ENCODE measurements at regions not wholly inside any gene's neighbourhood (a gene's known extent, or its start where the extent isn't known, plus 50 kb on each side); places are given as distances from the start of the nearest gene placed in this dataset.

- Histone ChIP-seq H3K36me3 (no peaks in the 10 kb centered on the region), H3K4me3 (no peak overlapping the region), H3K27me3 (no peaks in the 10 kb centered on the region), H3K4me1 (no peaks in the 10 kb centered on the region), H3K27ac (no peak overlapping the region), H3K9me3 (no peaks in the 10 kb centered on the region)
- 64 to 81% methylated on average over 3 of the region's 3 CpGs for WGBS, 2 donors
- TF ChIP-seq CTCF (IDR thresholded peaks at IDR 0.05) (no peak), POLR2A (IDR thresholded peaks at IDR 0.05) (no peak)
- DNase-seq: no peak
- intact Hi-C loops (cut with DNase I): no loop called here
These were observed 134.4 kb upstream of the SOX5 start for GRCh38 chr12:24083838-24084237.

GRCh38 chr12:24081606-24082005 lies 132.1 kb upstream of the SOX5 start:
- DNase-seq: no peak
- no peak overlapping the region for H3K4me3 ChIP-seq
- H3K9me3 ChIP-seq: no peaks in the 10 kb centered on the region
- intact Hi-C loops (cut with DNase I): no loop called here
- H3K27ac ChIP-seq: no peak overlapping the region
- no peaks in the 10 kb centered on the region for H3K27me3 ChIP-seq
- H3K36me3 ChIP-seq: no peaks in the 10 kb centered on the region
- 66 to 78% methylated on average over 7 of the region's 7 CpGs for WGBS, 2 donors
- H3K4me1 ChIP-seq: no peaks in the 10 kb centered on the region
- no peak for TF ChIP-seq POLR2A (IDR thresholded peaks at IDR 0.05)
- TF ChIP-seq CTCF (IDR thresholded peaks at IDR 0.05): no peak

GRCh38 chr12:24081092-24081529 lies 131.6 kb upstream of the SOX5 start:
- H3K36me3 ChIP-seq: no peaks in the 10 kb centered on the region
- no peak for DNase-seq
- H3K4me3 ChIP-seq: no peak overlapping the region
- no peak for TF ChIP-seq CTCF (IDR thresholded peaks at IDR 0.05)
- TF ChIP-seq POLR2A (IDR thresholded peaks at IDR 0.05): no peak
- WGBS, 2 donors: 65 to 72% methylated on average over 4 of the region's 4 CpGs
- no peaks in the 10 kb centered on the region for H3K4me1 ChIP-seq
- no peaks in the 10 kb centered on the region for H3K9me3 ChIP-seq
- intact Hi-C loops (cut with DNase I): no loop called here
- no peaks in the 10 kb centered on the region for H3K27me3 ChIP-seq
- no peak overlapping the region for H3K27ac ChIP-seq

GRCh38 chr12:24080465-24080864 lies 131.0 kb upstream of the SOX5 start:
- no peak overlapping the region for H3K4me3 ChIP-seq
- no peaks in the 10 kb centered on the region for H3K27me3 ChIP-seq
- no peaks in the 10 kb centered on the region for H3K4me1 ChIP-seq
- intact Hi-C loops (cut with DNase I): no loop called here
- TF ChIP-seq POLR2A (IDR thresholded peaks at IDR 0.05) (no peak), CTCF (IDR thresholded peaks at IDR 0.05) (no peak)
- DNase-seq: no peak
- H3K27ac ChIP-seq: no peak overlapping the region
- H3K36me3 ChIP-seq: no peaks in the 10 kb centered on the region
- no peaks in the 10 kb centered on the region for H3K9me3 ChIP-seq

- no peak overlapping the region for H3K4me3 ChIP-seq
- no peaks in the 10 kb centered on the region for H3K27me3 ChIP-seq
- intact Hi-C loops (cut with DNase I): no loop called here
- no peaks in the 10 kb centered on the region for H3K4me1 ChIP-seq
- no peak for DNase-seq
- no peaks in the 10 kb centered on the region for H3K9me3 ChIP-seq
- 71 to 92% methylated on average over 2 of the region's 2 CpGs for WGBS, 2 donors
- no peak for TF ChIP-seq CTCF (IDR thresholded peaks at IDR 0.05)
- no peak for TF ChIP-seq POLR2A (IDR thresholded peaks at IDR 0.05)
- H3K27ac ChIP-seq: no peak overlapping the region
- H3K36me3 ChIP-seq: no peaks in the 10 kb centered on the region
These were observed 129.6 kb upstream of the SOX5 start for GRCh38 chr12:24079083-24079482.
